B cell (primary cell): ENCODE measurements at regions not wholly inside any gene's neighbourhood (a gene's known extent, or its start where the extent isn't known, plus 50 kb on each side); places are given as distances from the start of the nearest gene placed in this dataset.

Source experiments
- ATAC-seq: fragments of 200-7000 bp; cut with Tn5 transposase; one replicate; pipeline ENCODE4 v1.10.0; 2021; ENCODE audit warnings: low read depth, mild to moderate bottlenecking, moderate number of reproducible peaks, moderate library complexity
- CTCF ChIA-PET: fragments of 350-600 bp; sonication (Branson Sonifier 250); formaldehyde crosslinking; loops from one replicate; lab custom pipeline; 2021; ENCODE audit warnings: antibody characterized with exemption, inconsistent platforms; lab: Charles Lee
- POLR2A ChIA-PET: fragments of 350-600 bp; sonication (Branson Sonifier 250); formaldehyde crosslinking; loops from one replicate; lab custom pipeline; 2021; ENCODE audit warnings: antibody characterized with exemption; lab: Charles Lee
- DNase-seq: peaks from one replicate; pipeline ENCODE4 v3.0.0; 2013
- H2AFZ ChIP-seq: 2 replicates; pipeline ENCODE4 v1.6.1; 2012; ENCODE audit warnings: mild to moderate bottlenecking, low read depth, low read length; ENCODE audit not compliant: insufficient read depth, poor library complexity, severe bottlenecking
- H3K27ac ChIP-seq, 2 donors: 1 replicate in 1 of 2; 2 replicates in 1 of 2; pipeline ENCODE4 v1.5.1; 2012 to 2013; ENCODE audit warnings: low read length in 2 of 2, mild to moderate bottlenecking in 2 of 2, moderate library complexity in 1 of 2
- H3K27me3 ChIP-seq, 4 experiments: fragments of 200-600 bp in 1 of 4; sonication (generic) in 1 of 4; replicated peaks in 1 of 4; 1 replicate in 2 of 4; 2 replicates in 2 of 4; pipeline versions ENCODE4 v1.6.1 to v1.7.0; 2013 to 2016; ENCODE audit warnings: low read length in 3 of 4, mild to moderate bottlenecking in 2 of 4, mixed read lengths in 1 of 4, moderate library complexity in 1 of 4; ENCODE audit not compliant: insufficient read depth in 4 of 4, control insufficient read depth in 3 of 4; ENCODE audit errors: control extremely low read depth in 1 of 4
- H3K36me3 ChIP-seq, 2 experiments: replicated peaks in 1 of 2; 1 replicate in 1 of 2; 2 replicates in 1 of 2; pipeline versions ENCODE4 v1.6.1 to v1.7.1; 2013; ENCODE audit warnings: low read length in 1 of 2; ENCODE audit not compliant: insufficient read depth in 2 of 2, control insufficient read depth in 1 of 2; ENCODE audit errors: control extremely low read depth in 1 of 2, extremely low read depth in 1 of 2
- H3K4me1 ChIP-seq, 2 donors: fragments of 200-600 bp in 1 of 2; sonication (generic) in 1 of 2; 1 replicate in 1 of 2; 2 replicates in 1 of 2; pipeline versions ENCODE4 v1.5.1 to v1.6.1; 2013 to 2017; ENCODE audit warnings: low read length in 2 of 2; ENCODE audit not compliant: control insufficient read depth in 2 of 2, insufficient read depth in 2 of 2
- H3K4me2 ChIP-seq: replicated peaks from 2 replicates; pipeline ENCODE3; 2012; ENCODE audit warnings: mild to moderate bottlenecking, low read depth, low read length; ENCODE audit not compliant: poor library complexity, severe bottlenecking
- H3K4me3 ChIP-seq, 5 experiments: fragments of 200-600 bp in 1 of 5; sonication (generic) in 1 of 5; 1 replicate in 3 of 5; 2 replicates in 2 of 5; pipeline versions ENCODE4 v1.5.1 to v1.7.0; 2011 to 2016; ENCODE audit warnings: low read length in 4 of 5, mild to moderate bottlenecking in 4 of 5, low read depth in 2 of 5, control low read depth in 1 of 5, moderate library complexity in 1 of 5; ENCODE audit not compliant: insufficient read depth in 1 of 5; ENCODE audit errors: control extremely low read depth in 1 of 5, extremely low read depth in 1 of 5
- H3K79me2 ChIP-seq: fragments of 200-600 bp; sonication (generic); one replicate; pipeline ENCODE4 v1.6.0; 2016; ENCODE audit warnings: low read length; ENCODE audit not compliant: control insufficient read depth, insufficient read depth
- H3K9ac ChIP-seq: fragments of 200-600 bp; sonication (generic); 2 replicates; pipeline ENCODE4 v1.6.1; 2017; ENCODE audit warnings: mild to moderate bottlenecking, low read length, moderate library complexity
- H3K9me3 ChIP-seq, 3 donors: one replicate each; pipeline versions ENCODE4 v1.6.1 to v1.7.1; 2013; ENCODE audit warnings: low read length in 2 of 3; ENCODE audit not compliant: control insufficient read depth in 2 of 3, insufficient read depth in 1 of 3; ENCODE audit errors: control extremely low read depth in 1 of 3
- H4K20me1 ChIP-seq: 2 replicates; pipeline ENCODE4 v1.6.0; 2012; ENCODE audit warnings: mild to moderate bottlenecking, low read length; ENCODE audit not compliant: insufficient read depth, control insufficient read depth, poor library complexity, severe bottlenecking
- H3K27ac Mint-ChIP-seq: one replicate; pipeline ENCODE4 v1.8.0; 2021; ENCODE audit warnings: mixed read lengths
- H3K27me3 Mint-ChIP-seq: one replicate; pipeline ENCODE4 v1.8.0; 2021; ENCODE audit warnings: mixed read lengths
- H3K4me1 Mint-ChIP-seq: one replicate; pipeline ENCODE4 v1.8.0; 2021; ENCODE audit warnings: mixed read lengths
- H3K4me3 Mint-ChIP-seq: one replicate; pipeline ENCODE4 v1.8.0; 2021; ENCODE audit warnings: mixed read lengths
- H3K9me3 Mint-ChIP-seq: one replicate; pipeline ENCODE4 v1.8.0; 2022; ENCODE audit warnings: mixed read lengths; ENCODE audit not compliant: insufficient read depth
- CTCF ChIP-seq: fragments of 200-600 bp; IDR thresholded peaks from one replicate; pipeline ENCODE4 v1.8.0; 2022; ENCODE audit warnings: antibody characterized with exemption, mild to moderate bottlenecking
- EZH2 ChIP-seq: IDR thresholded peaks from 2 replicates; pipeline ENCODE4 v1.6.1; 2012; ENCODE audit warnings: borderline replicate concordance, low read depth, mild to moderate bottlenecking, moderate library complexity, low read length; ENCODE audit not compliant: insufficient read depth, poor library complexity, severe bottlenecking
- WGBS: methylation state at CpG from one replicate; pipeline ENCODE4 v1.1.5; 2013; ENCODE audit warnings: missing lambda C conversion rate; ENCODE audit not compliant: insufficient coverage; 5-methylcytosine and 5-hydroxymethylcytosine counted together
- intact Hi-C: fragments of 100-400 bp; cut with micrococcal nuclease; formaldehyde crosslinking; loops from one replicate; pipeline ENCODE4 v1.10.0; 2022

- 100% methylated on average over 2 of the region's 2 CpGs for WGBS
- H3K79me2 ChIP-seq, result no peaks in the 10 kb centered on the region
- no peaks in the 10 kb centered on the region for H3K9me3 ChIP-seq
- no peak for ATAC-seq
- no peak overlapping the region for H3K9ac ChIP-seq
- H2AFZ ChIP-seq, result no peak overlapping the region
- H3K4me2 ChIP-seq, result no peak overlapping the region
- no peaks in the 10 kb centered on the region for H3K4me1 ChIP-seq
- H3K27me3 ChIP-seq, result no peaks in the 10 kb centered on the region
- DNase-seq, result no peak
- intact Hi-C loops, result no loop called here
- H3K36me3 ChIP-seq, result no peaks in the 10 kb centered on the region
- no peaks in the 10 kb centered on the region for H4K20me1 ChIP-seq
- Mint-ChIP-seq H3K4me1 (no peaks in the 10 kb centered on the region), H3K4me3 (no peak overlapping the region), H3K9me3 (no peaks in the 10 kb centered on the region), H3K27me3 (peaks cover 11% of the 10 kb centered on the region), H3K27ac (no peak overlapping the region)
- ChIA-PET POLR2A (no interaction called here), CTCF (no interaction called here)
- no peak overlapping the region for H3K27ac ChIP-seq
- H3K4me3 ChIP-seq, result no peak overlapping the region
- TF ChIP-seq CTCF (no peak), EZH2 (no peak)
Observed at GRCh38 chr14:51448831-51449670, 202.7 kb upstream of the FRMD6 start.

- Histone ChIP-seq H3K27me3 (no peaks in the 10 kb centered on the region), H3K79me2 (no peaks in the 10 kb centered on the region), H3K36me3 (no peaks in the 10 kb centered on the region), H3K4me1 (no peaks in the 10 kb centered on the region), H4K20me1 (no peaks in the 10 kb centered on the region), H3K27ac (no peak overlapping the region), H3K9me3 (no peaks in the 10 kb centered on the region), H3K9ac (no peak overlapping the region), H3K4me3 (no peak overlapping the region), H2AFZ (no peak overlapping the region), H3K4me2 (no peak overlapping the region)
- ATAC-seq, result no peak
- WGBS, result no CpG with 5 or more reads among the region's 1 CpG
- H3K9me3 Mint-ChIP-seq, result no peaks in the 10 kb centered on the region
- intact Hi-C loops, result no loop called here
- peaks cover 9% of the 10 kb centered on the region for H3K27me3 Mint-ChIP-seq
- ChIA-PET POLR2A (no interaction called here), CTCF (no interaction called here)
- no peak for DNase-seq
- H3K4me3 Mint-ChIP-seq, result no peak overlapping the region
- H3K4me1 Mint-ChIP-seq, result no peaks in the 10 kb centered on the region
- TF ChIP-seq CTCF, result no peak
- no peak for TF ChIP-seq EZH2
- H3K27ac Mint-ChIP-seq, result no peak overlapping the region
Observed at GRCh38 chr14:51449681-51450080, 202.0 kb upstream of the FRMD6 start.
